Kidney (tissue), 13 donors: ENCODE measurements at regions not wholly inside any gene's neighbourhood (a gene's known extent, or its start where the extent isn't known, plus 50 kb on each side); places are given as distances from the start of the nearest gene placed in this dataset.

Experiments
- DNase-seq, 5 donors: peaks; one replicate each; pipeline ENCODE4 v3.0.0-alpha.2; 2013 to 2020
- FAIRE-seq: peaks from 2 replicates; lab custom pipeline; 2012; peaks lifted over from hg19 to GRCh38; lab: Jason Lieb, UNC
- H3K27ac ChIP-seq, 2 donors: one replicate each; pipeline ENCODE4 v1.7.0; 2013; ENCODE audit warnings: low read depth in 2 of 2, low read length in 2 of 2, inconsistent platforms in 1 of 2
- H3K27me3 ChIP-seq: one replicate; pipeline ENCODE4 v1.7.1; 2013; ENCODE audit warnings: low read length, inconsistent platforms; ENCODE audit not compliant: control insufficient read depth, insufficient read depth
- H3K36me3 ChIP-seq, 3 donors: one replicate each; pipeline versions ENCODE4 v1.7.0 to v1.7.1; 2013; ENCODE audit warnings: low read length in 3 of 3, control low read depth in 1 of 3, inconsistent platforms in 1 of 3; ENCODE audit not compliant: insufficient read depth in 3 of 3, control insufficient read depth in 2 of 3
- H3K4me1 ChIP-seq, 3 donors: one replicate each; pipeline versions ENCODE4 v1.7.0 to v1.7.1; 2013; ENCODE audit warnings: low read length in 3 of 3, inconsistent platforms in 1 of 3, low read depth in 1 of 3; ENCODE audit not compliant: control insufficient read depth in 2 of 3, insufficient read depth in 2 of 3
- H3K4me3 ChIP-seq, 3 donors: one replicate each; pipeline versions ENCODE4 v1.7.0 to v1.8.1; 2013; ENCODE audit warnings: low read length in 3 of 3, control low read depth in 1 of 3, inconsistent platforms in 1 of 3
- H3K9ac ChIP-seq, 3 donors: one replicate each; pipeline versions ENCODE4 v1.7.0 to v1.7.1; 2013; ENCODE audit warnings: low read length in 3 of 3, control low read depth in 1 of 3, inconsistent platforms in 1 of 3
- H3K9me3 ChIP-seq, 3 donors: one replicate each; pipeline versions ENCODE4 v1.7.0 to v1.7.1; 2013; ENCODE audit warnings: low read length in 3 of 3, control low read depth in 1 of 3, inconsistent platforms in 1 of 3; ENCODE audit not compliant: control insufficient read depth in 2 of 3, insufficient read depth in 1 of 3
- CTCF ChIP-seq: IDR thresholded peaks from 3 replicates; pipeline ENCODE4 v1.5.1; 2012; ENCODE audit warnings: mild to moderate bottlenecking, moderate library complexity, borderline replicate concordance; ENCODE audit not compliant: insufficient read depth; ENCODE audit errors: extremely low read depth
- intact Hi-C: fragments of 100-400 bp; cut with DNase I; formaldehyde crosslinking; loops from one replicate; pipeline ENCODE4 v1.11.1; 2022
- donor health status: control.
- donor health status: control.
- donor health status: control.
- donor health status: control.
- donor health status: control.
- donor health status: DM: yes; HTN: yes; CAD: no.
- donor health status: Normal renal cell carcinoma (clear cell type).

- FAIRE-seq, result no peak
- TF ChIP-seq CTCF, result no peak
- Histone ChIP-seq H3K36me3 (no peaks in the 10 kb centered on the region), H3K9ac (no peak overlapping the region), H3K9me3 (no peaks in the 10 kb centered on the region), H3K27ac (no peak overlapping the region), H3K4me3 (no peak overlapping the region), H3K27me3 (no peaks in the 10 kb centered on the region), H3K4me1 (peaks cover 0 to 4% (median 3%) of the 10 kb centered on the region in 3 donors)
- DNase-seq, result peak in 2 of 5 donors; percentile 36 to 65
- intact Hi-C loops, result no loop called here
Observed at GRCh38 chr11:69942333-69942820, 123.2 kb upstream of the FGF3 start.

- Histone ChIP-seq H3K27ac (no peak overlapping the region), H3K4me3 (no peak overlapping the region), H3K27me3 (no peaks in the 10 kb centered on the region), H3K9ac (no peak overlapping the region), H3K4me1 (peaks cover 0 to 4% (median 3%) of the 10 kb centered on the region in 3 donors), H3K9me3 (no peaks in the 10 kb centered on the region), H3K36me3 (no peaks in the 10 kb centered on the region)
- FAIRE-seq, result no peak
- peak in 1 of 5 donors; percentile 43 for DNase-seq
- intact Hi-C loops, result no loop called here
- TF ChIP-seq CTCF, result no peak
Observed at GRCh38 chr11:69943066-69943465, 123.8 kb upstream of the FGF3 start.

- Histone ChIP-seq H3K27me3 (no peaks in the 10 kb centered on the region), H3K4me1 (peaks cover 0 to 4% (median 3%) of the 10 kb centered on the region in 3 donors), H3K9me3 (no peaks in the 10 kb centered on the region), H3K4me3 (no peak overlapping the region), H3K9ac (no peak overlapping the region), H3K27ac (no peak overlapping the region), H3K36me3 (no peaks in the 10 kb centered on the region)
- no peak for TF ChIP-seq CTCF
- DNase-seq (peak in 1 of 5 donors; percentile 59), FAIRE-seq (no peak)
- intact Hi-C loops, result no loop called here
Observed at GRCh38 chr11:69943506-69943905, 124.3 kb upstream of the FGF3 start.
